Gastrocnemius medialis (tissue), 4 donors: ENCODE measurements at regions not wholly inside any gene's neighbourhood (a gene's known extent, or its start where the extent isn't known, plus 50 kb on each side); places are given as distances from the start of the nearest gene placed in this dataset.
A peak's percentile ranks its signal among the peaks of the same experiment; 100 is the strongest.

Experiments
- ATAC-seq, 2 donors: fragments of 150-250 bp; one replicate each; pipeline ENCODE4 v1.9.1; 2016
- DNase-seq, 2 donors: peaks; one replicate each; pipeline ENCODE4 v3.0.0-alpha.2; 2019
- H3K27ac ChIP-seq, 4 donors: fragments of 200-600 bp; sonication (generic); 1 replicate in 1 of 4; 2 replicates in 3 of 4; pipeline ENCODE4 v1.5.1; 2016 to 2018; ENCODE audit warnings: mild to moderate bottlenecking in 2 of 4, moderate library complexity in 1 of 4
- H3K27me3 ChIP-seq, 3 donors: fragments of 200-600 bp; sonication (generic) in 2 of 3; 1 replicate in 1 of 3; 2 replicates in 2 of 3; pipeline versions ENCODE4 v1.5.1 to v1.6.0; 2016 to 2019; ENCODE audit warnings: mild to moderate bottlenecking in 1 of 3, moderate library complexity in 1 of 3
- H3K36me3 ChIP-seq, 2 donors: fragments of 200-600 bp; sonication (generic) in 1 of 2; one replicate each; pipeline ENCODE4 v1.5.1; 2017 to 2018
- H3K4me1 ChIP-seq, 2 donors: fragments of 200-600 bp; sonication (generic) in 1 of 2; one replicate each; pipeline ENCODE4 v1.5.1; 2016 to 2017; ENCODE audit warnings: mild to moderate bottlenecking in 2 of 2
- H3K4me3 ChIP-seq, 4 donors: fragments of 200-600 bp; sonication (generic) in 3 of 4; 1 replicate in 1 of 4; 2 replicates in 3 of 4; pipeline ENCODE4 v1.5.1; 2016 to 2019; ENCODE audit warnings: mild to moderate bottlenecking in 2 of 4
- H3K9me3 ChIP-seq, 3 donors: fragments of 200-600 bp; sonication (generic) in 2 of 3; 1 replicate in 1 of 3; 2 replicates in 2 of 3; pipeline ENCODE4 v1.5.1; 2016 to 2019
- CTCF ChIP-seq, 5 experiments: fragments of 450-650 bp in 3 of 5; fragments of 200-600 bp in 2 of 5; sonication (generic) in 2 of 5; IDR thresholded peaks in 4 of 5; conservative IDR thresholded peaks in 1 of 5; 1 replicate in 4 of 5; 2 replicates in 1 of 5; pipeline ENCODE4 v1.5.1; 2016 to 2019; ENCODE audit warnings: antibody characterized with exemption in 5 of 5, mild to moderate bottlenecking in 3 of 5, moderate library complexity in 3 of 5
- POLR2A ChIP-seq, 2 donors: fragments of 450-650 bp; IDR thresholded peaks; one replicate each; pipeline ENCODE4 v1.6.1; 2017; ENCODE audit warnings: antibody characterized with exemption in 2 of 2, mild to moderate bottlenecking in 2 of 2, moderate library complexity in 2 of 2
- in situ Hi-C, 4 donors: fragments of 200-750 bp; cut with MboI; loops; one replicate each; pipeline versions ENCODE4 v1.15.0 to v1.8.0; 2017; ENCODE audit warnings: low sequenced_read_pairs in 4 of 4
- intact Hi-C: fragments of 100-400 bp; cut with DNase I; formaldehyde crosslinking; loops from one replicate; pipeline ENCODE4 v1.15.1; 2023; ENCODE audit warnings: low total_unique reads

GRCh38 chr7:142380069-142380468 lies 122.2 kb upstream of the PRSS58 start:
- H3K27me3 ChIP-seq: no peaks in the 10 kb centered on the region
- in situ Hi-C loops: no loop called here
- DNase-seq (no peak), ATAC-seq (no peak)
- H3K4me3 ChIP-seq: no peak overlapping the region
- peaks cover 15 to 34% of the 10 kb centered on the region in 2 donors for H3K4me1 ChIP-seq
- no peaks in the 10 kb centered on the region for H3K9me3 ChIP-seq
- no peaks in the 10 kb centered on the region for H3K36me3 ChIP-seq
- no peak overlapping the region for H3K27ac ChIP-seq
- TF ChIP-seq CTCF (IDR thresholded peaks at IDR 0.05 in 4 of 5, conservative IDR thresholded peaks at IDR 0.05 in 1 of 5): no peak
- TF ChIP-seq POLR2A (IDR thresholded peaks at IDR 0.05): no peak
- intact Hi-C loops: no loop called here

GRCh38 chr7:142379201-142379885 lies 121.5 kb upstream of the PRSS58 start:
- Histone ChIP-seq H3K27ac (no peak overlapping the region), H3K36me3 (no peaks in the 10 kb centered on the region), H3K4me1 (peaks cover 19 to 34% of the 10 kb centered on the region in 2 donors), H3K9me3 (no peaks in the 10 kb centered on the region), H3K27me3 (no peaks in the 10 kb centered on the region), H3K4me3 (no peak overlapping the region)
- in situ Hi-C loops: no loop called here
- no peak for DNase-seq
- TF ChIP-seq CTCF (IDR thresholded peaks at IDR 0.05 in 4 of 5, conservative IDR thresholded peaks at IDR 0.05 in 1 of 5) (no peak), POLR2A (IDR thresholded peaks at IDR 0.05) (no peak)
- intact Hi-C loops: no loop called here
- ATAC-seq: no peak

- Histone ChIP-seq H3K9me3 (no peaks in the 10 kb centered on the region), H3K4me3 (no peak overlapping the region), H3K36me3 (no peaks in the 10 kb centered on the region), H3K27me3 (no peaks in the 10 kb centered on the region), H3K4me1 (peaks cover 30 to 46% of the 10 kb centered on the region in 2 donors), H3K27ac (no peak overlapping the region)
- intact Hi-C loops: no loop called here
- DNase-seq (no peak), ATAC-seq (no peak)
- in situ Hi-C loops: no loop called here
- TF ChIP-seq POLR2A (IDR thresholded peaks at IDR 0.05) (no peak), CTCF (IDR thresholded peaks at IDR 0.05 in 4 of 5, conservative IDR thresholded peaks at IDR 0.05 in 1 of 5) (no peak)
These were observed 119.7 kb upstream of the PRSS58 start for GRCh38 chr7:142377567-142377966.

- intact Hi-C loops (no loop called here), in situ Hi-C loops (no loop called here)
- Histone ChIP-seq H3K36me3 (no peaks in the 10 kb centered on the region), H3K27me3 (no peaks in the 10 kb centered on the region), H3K9me3 (no peaks in the 10 kb centered on the region), H3K27ac (peak overlapping the region; percentile 78 to 95 (median 88)), H3K4me1 (peaks cover 33 to 50% of the 10 kb centered on the region in 2 donors), H3K4me3 (no peak overlapping the region)
- ATAC-seq (no peak), DNase-seq (no peak)
- TF ChIP-seq POLR2A (IDR thresholded peaks at IDR 0.05) (no peak), CTCF (IDR thresholded peaks at IDR 0.05 in 4 of 5, conservative IDR thresholded peaks at IDR 0.05 in 1 of 5) (no peak)
These were observed 118.6 kb upstream of the PRSS58 start for GRCh38 chr7:142376356-142376997.
